ENCODE measurements at regions not wholly inside any gene's neighbourhood (a gene's known extent, or its start where the extent isn't known, plus 50 kb on each side); places are given as distances from the start of the nearest gene placed in this dataset.

DNA sequence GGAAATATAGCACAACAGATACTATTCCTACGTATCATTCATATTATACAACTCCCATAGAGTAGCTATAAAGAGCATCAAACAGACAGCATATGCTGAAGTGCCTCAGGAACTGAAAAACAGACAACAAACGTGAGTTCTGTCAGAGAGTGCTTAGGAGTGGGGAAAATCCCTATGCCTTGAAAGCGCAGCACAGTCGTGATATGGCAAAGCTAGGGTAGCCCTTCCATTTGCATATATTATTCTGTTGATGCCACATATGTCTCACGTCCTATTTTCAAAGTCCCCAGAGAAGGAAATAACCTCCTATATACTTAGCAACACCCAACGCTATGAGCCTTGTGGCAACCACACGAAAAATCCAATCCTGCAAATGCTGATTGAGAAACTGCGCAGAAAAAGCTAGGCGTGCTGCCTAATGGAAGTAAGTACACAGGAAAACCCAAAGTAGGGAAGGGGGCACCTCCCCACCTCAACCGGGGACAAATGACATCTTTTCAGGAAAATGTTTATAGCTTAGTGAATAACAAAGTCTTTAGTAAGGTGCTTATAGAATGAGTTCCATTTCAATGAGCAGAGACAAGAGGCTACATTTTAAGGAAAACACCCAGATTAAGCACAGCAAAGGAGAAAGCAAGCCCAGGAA, 105.1 kb downstream of the MED10 start:
- TF ChIP-seq CTCF (IDR thresholded peaks at IDR 0.05) (no peak), POLR2A (IDR thresholded peaks at IDR 0.05) (no peak)

Data from Peyer's patch (tissue), 4 donors.